VCaP (cell line): ENCODE measurements at regions not wholly inside any gene's neighbourhood (a gene's known extent, or its start where the extent isn't known, plus 50 kb on each side); places are given as distances from the start of the nearest gene placed in this dataset.

Experiments used
- H3K27ac ChIP-seq: fragments of 450-650 bp; 2 replicates; pipeline ENCODE4 v1.5.1; 2017
- TF ChIP-seq, protein P1 (sequence below): fragments of 450-650 bp; conservative IDR thresholded peaks from 2 replicates; pipeline ENCODE4 v1.5.1; 2017; ENCODE audit warnings: mild to moderate bottlenecking, moderate library complexity

GRCh38 chr7:46949270-46949931, 632.5 kb downstream of the TNS3 start:
- H3K27ac ChIP-seq, result no peak overlapping the region
- TF ChIP-seq, protein P1, sequence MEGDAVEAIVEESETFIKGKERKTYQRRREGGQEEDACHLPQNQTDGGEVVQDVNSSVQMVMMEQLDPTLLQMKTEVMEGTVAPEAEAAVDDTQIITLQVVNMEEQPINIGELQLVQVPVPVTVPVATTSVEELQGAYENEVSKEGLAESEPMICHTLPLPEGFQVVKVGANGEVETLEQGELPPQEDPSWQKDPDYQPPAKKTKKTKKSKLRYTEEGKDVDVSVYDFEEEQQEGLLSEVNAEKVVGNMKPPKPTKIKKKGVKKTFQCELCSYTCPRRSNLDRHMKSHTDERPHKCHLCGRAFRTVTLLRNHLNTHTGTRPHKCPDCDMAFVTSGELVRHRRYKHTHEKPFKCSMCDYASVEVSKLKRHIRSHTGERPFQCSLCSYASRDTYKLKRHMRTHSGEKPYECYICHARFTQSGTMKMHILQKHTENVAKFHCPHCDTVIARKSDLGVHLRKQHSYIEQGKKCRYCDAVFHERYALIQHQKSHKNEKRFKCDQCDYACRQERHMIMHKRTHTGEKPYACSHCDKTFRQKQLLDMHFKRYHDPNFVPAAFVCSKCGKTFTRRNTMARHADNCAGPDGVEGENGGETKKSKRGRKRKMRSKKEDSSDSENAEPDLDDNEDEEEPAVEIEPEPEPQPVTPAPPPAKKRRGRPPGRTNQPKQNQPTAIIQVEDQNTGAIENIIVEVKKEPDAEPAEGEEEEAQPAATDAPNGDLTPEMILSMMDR, result no peak

DNA sequence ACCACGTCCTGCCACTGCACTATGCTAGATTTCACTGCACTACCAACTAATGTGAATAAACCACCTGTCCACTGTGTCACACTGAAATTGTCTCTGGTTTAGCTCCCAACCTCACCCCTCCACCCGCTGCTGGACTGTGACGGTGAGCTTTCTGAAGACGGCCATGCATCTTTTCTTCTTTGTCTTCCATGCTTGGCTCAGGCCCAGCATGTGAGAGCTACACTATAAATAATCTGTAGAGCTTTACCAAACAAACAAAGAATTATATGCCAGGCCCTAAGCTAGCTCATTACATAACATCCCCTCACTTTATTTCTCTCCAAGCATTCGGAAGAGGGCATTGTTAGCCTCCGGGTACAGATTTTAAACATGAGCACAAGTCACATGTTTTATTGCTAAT, 633.2 kb downstream of the TNS3 start:
- no peak overlapping the region for H3K27ac ChIP-seq
- TF ChIP-seq, protein P1, result no peak

- TF ChIP-seq, protein P1, result no peak
- H3K27ac ChIP-seq, result no peak overlapping the region
These were observed 636.6 kb downstream of the TNS3 start for GRCh38 chr7:46945328-46945727.

- no peak overlapping the region for H3K27ac ChIP-seq
- TF ChIP-seq, protein P1, result no peak
These were observed 637.9 kb downstream of the TNS3 start for GRCh38 chr7:46943996-46944395.

DNA sequence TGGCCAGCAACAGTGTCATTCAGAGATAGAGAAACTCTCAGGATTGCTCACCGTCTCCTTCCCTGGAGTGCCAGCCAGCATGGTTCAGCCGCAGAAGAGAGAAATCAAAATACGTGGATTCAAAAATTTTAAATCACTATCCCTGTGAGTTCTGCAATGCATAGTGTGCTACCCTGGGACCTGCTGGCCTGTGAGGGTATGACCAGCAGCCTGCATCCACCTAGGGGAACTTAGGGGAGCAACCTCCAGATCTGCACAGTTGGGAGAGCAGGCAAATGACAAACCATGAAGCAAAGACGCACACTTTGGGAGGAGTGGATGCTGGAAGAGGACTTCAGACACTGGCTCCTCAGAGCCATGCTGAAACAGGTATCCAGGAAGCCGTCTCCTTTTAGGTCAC, 639.3 kb downstream of the TNS3 start:
- H3K27ac ChIP-seq, result no peak overlapping the region
- TF ChIP-seq, protein P1, result no peak

DNA sequence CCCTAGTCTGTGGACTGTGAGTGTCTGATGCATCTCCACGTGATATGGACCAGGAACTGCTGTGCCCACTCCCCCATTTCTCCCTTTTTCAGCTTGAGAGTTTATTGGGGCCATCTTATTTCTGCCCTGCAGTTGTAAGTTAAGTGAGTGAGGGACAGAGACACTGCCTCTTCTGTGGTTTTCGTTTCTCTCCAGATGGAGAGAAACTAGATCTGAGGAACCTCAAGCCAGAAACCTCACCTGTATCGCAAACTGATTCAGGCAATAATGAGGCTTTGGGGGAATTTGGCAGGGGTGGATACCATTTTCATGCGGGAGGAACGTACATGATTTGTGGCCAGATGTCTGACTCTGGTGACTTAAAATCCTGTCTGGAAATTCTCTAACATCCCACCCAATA, 641.7 kb downstream of the TNS3 start:
- H3K27ac ChIP-seq, result no peak overlapping the region
- TF ChIP-seq, protein P1, result no peak

- H3K27ac ChIP-seq, result no peak overlapping the region
These were observed 642.4 kb downstream of the TNS3 start for GRCh38 chr7:46939558-46939957.

More at GRCh38 chr7:46939558-46939957, 642.4 kb downstream of the TNS3 start:
- TF ChIP-seq, protein P1, result no peak
